ENCODE measurements at regions not wholly inside any gene's neighbourhood (a gene's known extent, or its start where the extent isn't known, plus 50 kb on each side); places are given as distances from the start of the nearest gene placed in this dataset.

GRCh38 chr5:124480022-124480421 lies 266.4 kb downstream of the ZNF608 start:
- ATAC-seq (ENCODE audit: low read depth): no peak
- no peak for TF ChIP-seq EZH2 (IDR thresholded peaks at IDR 0.05; ENCODE audit: borderline replicate concordance, insufficient read depth, low read depth, low read length, poor library complexity, severe bottlenecking)
- TF ChIP-seq CTCF (IDR thresholded peaks at IDR 0.05): no peak
- Histone ChIP-seq H3K4me2 (replicated peaks; ENCODE audit: low read depth, low read length, poor library complexity, severe bottlenecking) (no peak overlapping the region), H3K4me3 (ENCODE audit: control extremely low read depth in 1 of 5, extremely low read depth in 1 of 5, insufficient read depth in 1 of 5, low read depth in 2 of 5, low read length in 4 of 5) (no peak overlapping the region), H3K9ac (ENCODE audit: low read length) (no peak overlapping the region), H3K27ac (ENCODE audit: low read length in 2 of 2) (no peak overlapping the region), H4K20me1 (ENCODE audit: control insufficient read depth, insufficient read depth, low read length, poor library complexity, severe bottlenecking) (no peaks in the 10 kb centered on the region), H3K36me3 (replicated peaks in 1 of 2; ENCODE audit: control extremely low read depth in 1 of 2, control insufficient read depth in 1 of 2, extremely low read depth in 1 of 2, insufficient read depth in 2 of 2, low read length in 1 of 2) (no peaks in the 10 kb centered on the region), H3K9me3 (ENCODE audit: control extremely low read depth in 1 of 3, control insufficient read depth in 2 of 3, insufficient read depth in 1 of 3, low read length in 2 of 3) (no peaks in the 10 kb centered on the region), H3K4me1 (ENCODE audit: control insufficient read depth in 2 of 2, insufficient read depth in 2 of 2, low read length in 2 of 2) (no peaks in the 10 kb centered on the region), H2AFZ (ENCODE audit: insufficient read depth, low read depth, low read length, poor library complexity, severe bottlenecking) (no peak overlapping the region), H3K27me3 (replicated peaks in 1 of 4; ENCODE audit: control extremely low read depth in 1 of 4, control insufficient read depth in 3 of 4, insufficient read depth in 4 of 4, low read length in 3 of 4) (no peaks in the 10 kb centered on the region), H3K79me2 (ENCODE audit: control insufficient read depth, insufficient read depth, low read length) (no peaks in the 10 kb centered on the region)
- Mint-ChIP-seq H3K27me3 (no peaks in the 10 kb centered on the region), H3K4me3 (no peak overlapping the region), H3K9me3 (ENCODE audit: insufficient read depth) (no peaks in the 10 kb centered on the region), H3K4me1 (no peaks in the 10 kb centered on the region), H3K27ac (no peak overlapping the region)
- CTCF ChIA-PET: no interaction called here
- DNase-seq: no peak
- intact Hi-C loops (cut with micrococcal nuclease): no loop called here
- WGBS (ENCODE audit: insufficient coverage): 100% methylated on average over 1 of the region's 1 CpG
- POLR2A ChIA-PET: no interaction called here

- no peaks in the 10 kb centered on the region for H3K79me2 ChIP-seq (ENCODE audit: control insufficient read depth, insufficient read depth, low read length)
These were observed 268.2 kb downstream of the ZNF608 start for GRCh38 chr5:124478264-124478663.

More at GRCh38 chr5:124478264-124478663, 268.2 kb downstream of the ZNF608 start:
- no peaks in the 10 kb centered on the region for H4K20me1 ChIP-seq (ENCODE audit: control insufficient read depth, insufficient read depth, low read length, poor library complexity, severe bottlenecking)
- ChIA-PET POLR2A (no interaction called here), CTCF (no interaction called here)
- no peaks in the 10 kb centered on the region for H3K4me1 Mint-ChIP-seq
- DNase-seq (no peak), ATAC-seq (ENCODE audit: low read depth) (no peak)
- H3K4me3 ChIP-seq (ENCODE audit: control extremely low read depth in 1 of 5, extremely low read depth in 1 of 5, insufficient read depth in 1 of 5, low read depth in 2 of 5, low read length in 4 of 5): no peak overlapping the region
- no peak overlapping the region for H3K27ac Mint-ChIP-seq
- H3K27me3 Mint-ChIP-seq: no peaks in the 10 kb centered on the region
- H3K9ac ChIP-seq (ENCODE audit: low read length): no peak overlapping the region
- no peak overlapping the region for H3K27ac ChIP-seq (ENCODE audit: low read length in 2 of 2)
- no peaks in the 10 kb centered on the region for H3K4me1 ChIP-seq (ENCODE audit: control insufficient read depth in 2 of 2, insufficient read depth in 2 of 2, low read length in 2 of 2)
- no peaks in the 10 kb centered on the region for H3K36me3 ChIP-seq (replicated peaks in 1 of 2; ENCODE audit: control extremely low read depth in 1 of 2, control insufficient read depth in 1 of 2, extremely low read depth in 1 of 2, insufficient read depth in 2 of 2, low read length in 1 of 2)
- no peak overlapping the region for H2AFZ ChIP-seq (ENCODE audit: insufficient read depth, low read depth, low read length, poor library complexity, severe bottlenecking)
- no peaks in the 10 kb centered on the region for H3K27me3 ChIP-seq (replicated peaks in 1 of 4; ENCODE audit: control extremely low read depth in 1 of 4, control insufficient read depth in 3 of 4, insufficient read depth in 4 of 4, low read length in 3 of 4)
- 100% methylated on average over 1 of the region's 1 CpG for WGBS (ENCODE audit: insufficient coverage)
- intact Hi-C loops (cut with micrococcal nuclease): no loop called here
- H3K4me2 ChIP-seq (replicated peaks; ENCODE audit: low read depth, low read length, poor library complexity, severe bottlenecking): no peak overlapping the region
- H3K9me3 Mint-ChIP-seq (ENCODE audit: insufficient read depth): no peaks in the 10 kb centered on the region
- no peak overlapping the region for H3K4me3 Mint-ChIP-seq
- no peaks in the 10 kb centered on the region for H3K9me3 ChIP-seq (ENCODE audit: control extremely low read depth in 1 of 3, control insufficient read depth in 2 of 3, insufficient read depth in 1 of 3, low read length in 2 of 3)
- TF ChIP-seq EZH2 (IDR thresholded peaks at IDR 0.05; ENCODE audit: borderline replicate concordance, insufficient read depth, low read depth, low read length, poor library complexity, severe bottlenecking) (no peak), CTCF (IDR thresholded peaks at IDR 0.05) (no peak)
